ENCODE measurements at regions not wholly inside any gene's neighbourhood (a gene's known extent, or its start where the extent isn't known, plus 50 kb on each side); places are given as distances from the start of the nearest gene placed in this dataset.
"Not testable (repeated sequence)": the region's sequence is repeated elsewhere in the genome, so short reads cannot be mapped to it uniquely, and the experiment has no call there.

GRCh38 chr2:16973586-16974286, 308.1 kb upstream of the CYRIA start:
- H3K27me3 ChIP-seq (ENCODE audit: control insufficient read depth, insufficient read depth, low read length), result no peaks in the 10 kb centered on the region
- no peaks in the 10 kb centered on the region for H3K36me3 ChIP-seq (ENCODE audit: control insufficient read depth, insufficient read depth, low read length)
- H3K9me3 ChIP-seq (ENCODE audit: control insufficient read depth, insufficient read depth, low read length), result no peaks in the 10 kb centered on the region
- H3K4me1 ChIP-seq (ENCODE audit: control insufficient read depth, insufficient read depth, low read length), result no peaks in the 10 kb centered on the region
- no peak overlapping the region for H3K4me3 ChIP-seq (ENCODE audit: low read depth, low read length)
- no peak overlapping the region for H3K9ac ChIP-seq (ENCODE audit: low read depth, low read length)

- H3K9me3 ChIP-seq (ENCODE audit: control insufficient read depth, insufficient read depth, low read length), result no peaks in the 10 kb centered on the region
- no peaks in the 10 kb centered on the region for H3K27me3 ChIP-seq (ENCODE audit: control insufficient read depth, insufficient read depth, low read length)
- no peaks in the 10 kb centered on the region for H3K36me3 ChIP-seq (ENCODE audit: control insufficient read depth, insufficient read depth, low read length)
- no peak overlapping the region for H3K4me3 ChIP-seq (ENCODE audit: low read depth, low read length)
- no peaks in the 10 kb centered on the region for H3K4me1 ChIP-seq (ENCODE audit: control insufficient read depth, insufficient read depth, low read length)
- no peak overlapping the region for H3K9ac ChIP-seq (ENCODE audit: low read depth, low read length)
Measured at GRCh38 chr2:16972276-16972675, 306.6 kb upstream of the CYRIA start.

GRCh38 chr2:16971722-16972234, 306.1 kb upstream of the CYRIA start:
- H3K9me3 ChIP-seq (ENCODE audit: control insufficient read depth, insufficient read depth, low read length), result no peaks in the 10 kb centered on the region
- no peak overlapping the region for H3K9ac ChIP-seq (ENCODE audit: low read depth, low read length)
- H3K27me3 ChIP-seq (ENCODE audit: control insufficient read depth, insufficient read depth, low read length), result no peaks in the 10 kb centered on the region
- H3K4me3 ChIP-seq (ENCODE audit: low read depth, low read length), result no peak overlapping the region
- H3K36me3 ChIP-seq (ENCODE audit: control insufficient read depth, insufficient read depth, low read length), result no peaks in the 10 kb centered on the region
- H3K4me1 ChIP-seq (ENCODE audit: control insufficient read depth, insufficient read depth, low read length), result no peaks in the 10 kb centered on the region

- H3K4me3 ChIP-seq (ENCODE audit: low read depth, low read length); H3K27me3 ChIP-seq (ENCODE audit: control insufficient read depth, insufficient read depth, low read length); H3K36me3 ChIP-seq (ENCODE audit: control insufficient read depth, insufficient read depth, low read length); H3K4me1 ChIP-seq (ENCODE audit: control insufficient read depth, insufficient read depth, low read length); H3K9me3 ChIP-seq (ENCODE audit: control insufficient read depth, insufficient read depth, low read length); H3K9ac ChIP-seq (ENCODE audit: low read depth, low read length): not testable (repeated sequence)
Measured at GRCh38 chr2:16970948-16971347, 305.3 kb upstream of the CYRIA start.

- H3K27me3 ChIP-seq (ENCODE audit: control insufficient read depth, insufficient read depth, low read length), result no peaks in the 10 kb centered on the region
- H3K4me3 ChIP-seq (ENCODE audit: low read depth, low read length), result no peak overlapping the region
- H3K9me3 ChIP-seq (ENCODE audit: control insufficient read depth, insufficient read depth, low read length), result no peaks in the 10 kb centered on the region
- no peak overlapping the region for H3K9ac ChIP-seq (ENCODE audit: low read depth, low read length)
- no peaks in the 10 kb centered on the region for H3K36me3 ChIP-seq (ENCODE audit: control insufficient read depth, insufficient read depth, low read length)
- no peaks in the 10 kb centered on the region for H3K4me1 ChIP-seq (ENCODE audit: control insufficient read depth, insufficient read depth, low read length)
Measured at GRCh38 chr2:16962505-16962904, 296.9 kb upstream of the CYRIA start.

GRCh38 chr2:16960579-16960978, 294.9 kb upstream of the CYRIA start:
- no peaks in the 10 kb centered on the region for H3K4me1 ChIP-seq (ENCODE audit: control insufficient read depth, insufficient read depth, low read length)
- no peaks in the 10 kb centered on the region for H3K27me3 ChIP-seq (ENCODE audit: control insufficient read depth, insufficient read depth, low read length)
- H3K9ac ChIP-seq (ENCODE audit: low read depth, low read length), result no peak overlapping the region
- no peak overlapping the region for H3K4me3 ChIP-seq (ENCODE audit: low read depth, low read length)
- no peaks in the 10 kb centered on the region for H3K36me3 ChIP-seq (ENCODE audit: control insufficient read depth, insufficient read depth, low read length)
- H3K9me3 ChIP-seq (ENCODE audit: control insufficient read depth, insufficient read depth, low read length), result no peaks in the 10 kb centered on the region

- Histone ChIP-seq H3K27me3 (ENCODE audit: control insufficient read depth, insufficient read depth, low read length) (no peaks in the 10 kb centered on the region), H3K4me1 (ENCODE audit: control insufficient read depth, insufficient read depth, low read length) (no peaks in the 10 kb centered on the region), H3K36me3 (ENCODE audit: control insufficient read depth, insufficient read depth, low read length) (no peaks in the 10 kb centered on the region), H3K9me3 (ENCODE audit: control insufficient read depth, insufficient read depth, low read length) (no peaks in the 10 kb centered on the region), H3K9ac (ENCODE audit: low read depth, low read length) (no peak overlapping the region), H3K4me3 (ENCODE audit: low read depth, low read length) (no peak overlapping the region)
Measured at GRCh38 chr2:16958266-16958665, 292.6 kb upstream of the CYRIA start.

- Histone ChIP-seq H3K4me1 (ENCODE audit: control insufficient read depth, insufficient read depth, low read length) (no peaks in the 10 kb centered on the region), H3K27me3 (ENCODE audit: control insufficient read depth, insufficient read depth, low read length) (no peaks in the 10 kb centered on the region), H3K9ac (ENCODE audit: low read depth, low read length) (no peak overlapping the region), H3K4me3 (ENCODE audit: low read depth, low read length) (no peak overlapping the region), H3K9me3 (ENCODE audit: control insufficient read depth, insufficient read depth, low read length) (no peaks in the 10 kb centered on the region), H3K36me3 (ENCODE audit: control insufficient read depth, insufficient read depth, low read length) (no peaks in the 10 kb centered on the region)
Measured at GRCh38 chr2:16952805-16953204, 287.2 kb upstream of the CYRIA start.

GRCh38 chr2:16952368-16952767, 286.7 kb upstream of the CYRIA start:
- Histone ChIP-seq H3K36me3 (ENCODE audit: control insufficient read depth, insufficient read depth, low read length) (no peaks in the 10 kb centered on the region), H3K27me3 (ENCODE audit: control insufficient read depth, insufficient read depth, low read length) (no peaks in the 10 kb centered on the region), H3K4me3 (ENCODE audit: low read depth, low read length) (no peak overlapping the region), H3K9me3 (ENCODE audit: control insufficient read depth, insufficient read depth, low read length) (no peaks in the 10 kb centered on the region), H3K9ac (ENCODE audit: low read depth, low read length) (no peak overlapping the region), H3K4me1 (ENCODE audit: control insufficient read depth, insufficient read depth, low read length) (no peaks in the 10 kb centered on the region)

- H3K4me3 ChIP-seq (ENCODE audit: low read depth, low read length), result no peak overlapping the region
- no peaks in the 10 kb centered on the region for H3K36me3 ChIP-seq (ENCODE audit: control insufficient read depth, insufficient read depth, low read length)
- no peak overlapping the region for H3K9ac ChIP-seq (ENCODE audit: low read depth, low read length)
- H3K27me3 ChIP-seq (ENCODE audit: control insufficient read depth, insufficient read depth, low read length), result no peaks in the 10 kb centered on the region
- H3K4me1 ChIP-seq (ENCODE audit: control insufficient read depth, insufficient read depth, low read length), result no peaks in the 10 kb centered on the region
- H3K9me3 ChIP-seq (ENCODE audit: control insufficient read depth, insufficient read depth, low read length), result no peaks in the 10 kb centered on the region
Measured at GRCh38 chr2:16950436-16950835, 284.8 kb upstream of the CYRIA start.

GRCh38 chr2:16948710-16949109, 283.1 kb upstream of the CYRIA start:
- H3K27me3 ChIP-seq (ENCODE audit: control insufficient read depth, insufficient read depth, low read length), result no peaks in the 10 kb centered on the region
- H3K36me3 ChIP-seq (ENCODE audit: control insufficient read depth, insufficient read depth, low read length), result no peaks in the 10 kb centered on the region
- H3K9ac ChIP-seq (ENCODE audit: low read depth, low read length), result no peak overlapping the region
- H3K4me1 ChIP-seq (ENCODE audit: control insufficient read depth, insufficient read depth, low read length), result no peaks in the 10 kb centered on the region
- H3K4me3 ChIP-seq (ENCODE audit: low read depth, low read length), result no peak overlapping the region
- H3K9me3 ChIP-seq (ENCODE audit: control insufficient read depth, insufficient read depth, low read length), result no peaks in the 10 kb centered on the region

GRCh38 chr2:16948053-16948452, 282.4 kb upstream of the CYRIA start:
- Histone ChIP-seq H3K4me1 (ENCODE audit: control insufficient read depth, insufficient read depth, low read length) (no peaks in the 10 kb centered on the region), H3K4me3 (ENCODE audit: low read depth, low read length) (no peak overlapping the region), H3K9me3 (ENCODE audit: control insufficient read depth, insufficient read depth, low read length) (no peaks in the 10 kb centered on the region), H3K9ac (ENCODE audit: low read depth, low read length) (no peak overlapping the region), H3K27me3 (ENCODE audit: control insufficient read depth, insufficient read depth, low read length) (no peaks in the 10 kb centered on the region), H3K36me3 (ENCODE audit: control insufficient read depth, insufficient read depth, low read length) (no peaks in the 10 kb centered on the region)
